ENCODE measurements at regions not wholly inside any gene's neighbourhood (a gene's known extent, or its start where the extent isn't known, plus 50 kb on each side); places are given as distances from the start of the nearest gene placed in this dataset.

DNA sequence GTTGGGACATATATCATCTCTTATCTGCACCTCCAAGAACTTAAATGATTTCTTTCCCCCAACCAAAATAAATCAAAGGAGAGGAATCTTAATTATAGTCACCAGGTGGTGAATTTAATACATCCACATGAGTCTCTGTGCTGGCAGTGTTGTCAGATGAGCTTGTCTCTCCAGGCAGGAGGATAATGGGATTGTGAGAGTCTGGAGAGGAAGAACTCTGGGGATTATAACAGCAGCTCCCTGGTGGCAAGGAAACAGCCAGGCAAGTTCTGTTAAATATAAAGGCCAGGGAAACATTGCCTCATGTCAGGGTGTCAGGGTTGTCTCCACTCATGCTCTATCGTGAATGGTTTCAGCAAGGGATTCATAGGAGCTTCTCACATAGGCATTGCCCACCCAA is 80.8 kb downstream of the TLR4 start:
- H3K27ac ChIP-seq (replicated peaks): no peak overlapping the region
- intact Hi-C loops (cut with micrococcal nuclease): loop anchor here (10.0 kb wide), 1 partner anchor 140 kb away; no protein-coding TSS in a partner anchor
- peaks cover 17% of the 10 kb centered on the region for H3K4me1 ChIP-seq
- H3K36me3 ChIP-seq: no peaks in the 10 kb centered on the region
- no peak for DNase-seq
- no peaks in the 10 kb centered on the region for H3K27me3 ChIP-seq (ENCODE audit: low read depth)
- TF ChIP-seq, protein P1, sequence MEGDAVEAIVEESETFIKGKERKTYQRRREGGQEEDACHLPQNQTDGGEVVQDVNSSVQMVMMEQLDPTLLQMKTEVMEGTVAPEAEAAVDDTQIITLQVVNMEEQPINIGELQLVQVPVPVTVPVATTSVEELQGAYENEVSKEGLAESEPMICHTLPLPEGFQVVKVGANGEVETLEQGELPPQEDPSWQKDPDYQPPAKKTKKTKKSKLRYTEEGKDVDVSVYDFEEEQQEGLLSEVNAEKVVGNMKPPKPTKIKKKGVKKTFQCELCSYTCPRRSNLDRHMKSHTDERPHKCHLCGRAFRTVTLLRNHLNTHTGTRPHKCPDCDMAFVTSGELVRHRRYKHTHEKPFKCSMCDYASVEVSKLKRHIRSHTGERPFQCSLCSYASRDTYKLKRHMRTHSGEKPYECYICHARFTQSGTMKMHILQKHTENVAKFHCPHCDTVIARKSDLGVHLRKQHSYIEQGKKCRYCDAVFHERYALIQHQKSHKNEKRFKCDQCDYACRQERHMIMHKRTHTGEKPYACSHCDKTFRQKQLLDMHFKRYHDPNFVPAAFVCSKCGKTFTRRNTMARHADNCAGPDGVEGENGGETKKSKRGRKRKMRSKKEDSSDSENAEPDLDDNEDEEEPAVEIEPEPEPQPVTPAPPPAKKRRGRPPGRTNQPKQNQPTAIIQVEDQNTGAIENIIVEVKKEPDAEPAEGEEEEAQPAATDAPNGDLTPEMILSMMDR (IDR thresholded peaks at IDR 0.05; ENCODE audit: borderline replicate concordance): no peak
- H3K4me3 ChIP-seq: no peak overlapping the region
- H3K9me3 ChIP-seq (replicated peaks): no peaks in the 10 kb centered on the region

DNA sequence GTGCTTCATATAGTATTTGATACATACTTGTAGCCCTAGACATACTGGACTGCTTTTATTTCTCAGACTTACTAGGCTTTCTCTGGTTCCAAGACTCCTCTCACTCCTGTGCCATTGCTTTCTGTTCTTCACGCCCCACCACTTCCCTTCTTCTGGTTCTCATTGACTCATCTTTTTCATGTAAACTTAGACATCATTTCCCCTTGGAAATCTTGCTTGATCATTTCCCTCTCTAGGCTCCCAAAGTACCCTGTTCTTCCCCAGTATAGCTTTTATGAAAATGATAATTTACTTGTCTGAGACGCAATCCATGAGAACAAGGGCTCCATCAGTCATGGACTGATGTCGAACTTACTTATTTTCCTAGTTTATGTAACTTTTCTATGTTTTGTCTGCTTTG is 83.5 kb downstream of the TLR4 start:
- intact Hi-C loops (cut with micrococcal nuclease): loop anchor here (10.0 kb wide), 1 partner anchor 143 kb away; no protein-coding TSS in a partner anchor
- TF ChIP-seq, protein P1 (IDR thresholded peaks at IDR 0.05; ENCODE audit: borderline replicate concordance): no peak
- Histone ChIP-seq H3K4me1 (peaks cover 10% of the 10 kb centered on the region), H3K27me3 (ENCODE audit: low read depth) (no peaks in the 10 kb centered on the region), H3K9me3 (replicated peaks) (peaks cover 14% of the 10 kb centered on the region), H3K27ac (replicated peaks) (no peak overlapping the region), H3K4me3 (no peak overlapping the region), H3K36me3 (no peaks in the 10 kb centered on the region)
- DNase-seq: no peak

DNA sequence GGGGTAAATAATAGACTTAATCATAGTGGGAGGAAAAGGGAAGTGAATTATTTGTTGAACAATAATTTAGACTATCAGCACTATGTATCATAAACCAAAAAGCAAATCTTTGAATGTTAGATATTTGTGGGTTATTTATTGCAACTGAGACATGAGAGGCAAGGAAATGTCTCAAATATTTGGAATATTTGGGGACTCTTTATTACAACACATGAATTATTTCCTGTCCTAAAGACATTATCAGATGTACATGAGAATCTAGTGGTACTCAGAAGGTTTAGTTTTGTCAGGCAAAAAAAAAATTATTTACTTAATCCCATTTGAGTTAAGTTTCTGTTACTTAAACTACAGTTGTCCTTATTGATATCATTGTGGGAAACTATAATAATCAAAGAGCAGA is 91.1 kb downstream of the TLR4 start:
- no peak for DNase-seq
- no peak overlapping the region for H3K4me3 ChIP-seq
- no peaks in the 10 kb centered on the region for H3K27me3 ChIP-seq (ENCODE audit: low read depth)
- no peak overlapping the region for H3K27ac ChIP-seq (replicated peaks)
- no peaks in the 10 kb centered on the region for H3K4me1 ChIP-seq
- H3K9me3 ChIP-seq (replicated peaks): peaks cover 14% of the 10 kb centered on the region
- TF ChIP-seq, protein P1 (IDR thresholded peaks at IDR 0.05; ENCODE audit: borderline replicate concordance): no peak
- H3K36me3 ChIP-seq: no peaks in the 10 kb centered on the region
- intact Hi-C loops (cut with micrococcal nuclease): no loop called here

GRCh38 chr9:117796681-117797080 is 92.5 kb downstream of the TLR4 start:
- no peak for DNase-seq
- H3K27ac ChIP-seq (replicated peaks): no peak overlapping the region
- intact Hi-C loops (cut with micrococcal nuclease): no loop called here
- TF ChIP-seq, protein P1 (IDR thresholded peaks at IDR 0.05; ENCODE audit: borderline replicate concordance): no peak
- H3K4me1 ChIP-seq: no peaks in the 10 kb centered on the region
- no peak overlapping the region for H3K4me3 ChIP-seq
- H3K27me3 ChIP-seq (ENCODE audit: low read depth): no peaks in the 10 kb centered on the region
- peaks cover 6% of the 10 kb centered on the region for H3K9me3 ChIP-seq (replicated peaks)
- no peaks in the 10 kb centered on the region for H3K36me3 ChIP-seq

DNA sequence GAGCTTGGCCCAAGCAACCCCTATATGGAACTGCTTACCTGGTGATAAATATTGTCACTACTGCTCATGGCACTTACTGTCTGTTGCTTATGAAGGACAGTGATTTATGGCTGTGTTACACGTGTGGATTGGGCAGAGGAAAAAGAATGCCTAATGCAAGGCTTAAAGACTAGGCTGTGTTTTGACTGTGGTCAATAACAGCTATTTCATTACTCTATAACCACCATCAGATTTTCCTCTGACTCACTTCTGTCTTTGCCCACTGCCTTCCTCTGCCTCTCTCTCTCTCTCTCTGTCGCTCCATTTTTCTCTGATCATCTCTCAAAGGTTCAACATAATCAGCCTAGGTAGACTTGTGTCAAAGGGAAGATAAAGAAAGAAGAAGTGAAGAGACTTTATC is 96.2 kb downstream of the TLR4 start:
- no peak overlapping the region for H3K27ac ChIP-seq (replicated peaks)
- no peaks in the 10 kb centered on the region for H3K36me3 ChIP-seq
- no peaks in the 10 kb centered on the region for H3K4me1 ChIP-seq
- no peaks in the 10 kb centered on the region for H3K9me3 ChIP-seq (replicated peaks)
- H3K27me3 ChIP-seq (ENCODE audit: low read depth): no peaks in the 10 kb centered on the region
- TF ChIP-seq, protein P1 (IDR thresholded peaks at IDR 0.05; ENCODE audit: borderline replicate concordance): no peak
- H3K4me3 ChIP-seq: no peak overlapping the region
- intact Hi-C loops (cut with micrococcal nuclease): no loop called here
- no peak for DNase-seq

DNA sequence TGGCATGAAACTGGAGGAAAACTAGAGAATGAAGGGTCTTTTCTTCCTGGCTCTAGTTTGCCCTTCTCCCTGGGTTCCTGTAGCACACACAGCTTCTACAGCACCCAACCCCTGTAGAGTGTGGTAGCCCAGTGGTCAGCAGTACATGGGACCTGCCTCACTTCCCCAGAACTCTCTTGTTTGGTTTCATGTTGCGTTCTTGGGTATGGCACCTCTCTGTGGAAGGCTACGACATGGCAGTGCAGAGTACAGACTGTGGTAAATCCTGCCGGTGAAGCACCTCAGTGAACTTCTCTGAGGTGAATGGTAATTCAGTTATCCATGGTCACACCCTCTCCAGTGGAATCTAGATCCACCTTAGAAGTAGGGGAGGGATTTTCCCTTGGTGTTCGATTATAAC is 105.5 kb downstream of the TLR4 start:
- Histone ChIP-seq H3K36me3 (no peaks in the 10 kb centered on the region), H3K27ac (replicated peaks) (no peak overlapping the region), H3K27me3 (ENCODE audit: low read depth) (no peaks in the 10 kb centered on the region), H3K4me1 (no peaks in the 10 kb centered on the region), H3K4me3 (no peak overlapping the region), H3K9me3 (replicated peaks) (no peaks in the 10 kb centered on the region)
- no peak for DNase-seq
- TF ChIP-seq, protein P1 (IDR thresholded peaks at IDR 0.05; ENCODE audit: borderline replicate concordance): no peak
- intact Hi-C loops (cut with micrococcal nuclease): no loop called here

Data from left ventricle myocardium inferior (tissue), 1 donor.